Ovary (tissue), 3 donors: ENCODE measurements at regions not wholly inside any gene's neighbourhood (a gene's known extent, or its start where the extent isn't known, plus 50 kb on each side); places are given as distances from the start of the nearest gene placed in this dataset.

Experiments used
- CTCF ChIP-seq, 3 donors: fragments of 450-650 bp in 2 of 3; fragments of 200-600 bp in 1 of 3; IDR thresholded peaks; one replicate each; pipeline versions ENCODE4 v1.5.1 to v1.8.0; 2016 to 2022; ENCODE audit warnings: antibody characterized with exemption in 3 of 3, mild to moderate bottlenecking in 1 of 3
- EP300 ChIP-seq: sonication (generic); formaldehyde crosslinking; IDR thresholded peaks from one replicate; pipeline ENCODE4 v1.6.1; 2017; ENCODE audit warnings: antibody characterized with exemption
- POLR2A ChIP-seq: fragments of 450-650 bp; IDR thresholded peaks from one replicate; pipeline ENCODE4 v1.6.1; 2017; ENCODE audit warnings: antibody characterized with exemption, mild to moderate bottlenecking, moderate library complexity
- donor health status: DM: no; HTN: no; CAD: no.

GRCh38 chr1:191151321-191151807 lies 673.7 kb upstream of the BRINP3 start:
- TF ChIP-seq POLR2A, result no peak
- TF ChIP-seq CTCF (IDR thresholded peaks at IDR 0.05), result no peak
- TF ChIP-seq EP300, result no peak
